KG1 (cell line): ENCODE measurements at regions not wholly inside any gene's neighbourhood (a gene's known extent, or its start where the extent isn't known, plus 50 kb on each side); places are given as distances from the start of the nearest gene placed in this dataset.
"Not testable (repeated sequence)": the region's sequence is repeated elsewhere in the genome, so short reads cannot be mapped to it uniquely, and the experiment has no call there.

Experiments used
- DNase-seq: peaks from one replicate; lab custom pipeline; 2025; lab: John Stamatoyannopoulos, UW

DNA sequence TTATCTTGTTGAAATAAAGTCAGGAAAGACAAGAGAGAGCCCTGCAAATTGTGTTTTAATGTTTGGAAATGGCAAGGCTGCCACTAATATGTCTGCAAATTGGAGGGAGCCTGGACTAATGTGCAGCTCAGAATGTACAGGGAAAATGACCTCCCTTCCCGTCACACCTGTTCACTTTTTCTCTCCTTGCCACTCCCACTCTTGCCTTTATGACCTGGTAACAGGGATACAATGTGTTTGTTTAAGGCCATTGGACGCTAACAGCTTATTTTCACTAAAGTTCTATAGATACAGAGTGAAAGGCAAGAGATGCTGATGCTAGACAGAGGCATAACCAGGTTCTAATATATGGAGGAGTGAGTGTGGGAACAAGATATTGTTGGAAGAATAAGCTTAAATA is 203.9 kb downstream of the RAB38 start:
- DNase-seq: no peak

DNA sequence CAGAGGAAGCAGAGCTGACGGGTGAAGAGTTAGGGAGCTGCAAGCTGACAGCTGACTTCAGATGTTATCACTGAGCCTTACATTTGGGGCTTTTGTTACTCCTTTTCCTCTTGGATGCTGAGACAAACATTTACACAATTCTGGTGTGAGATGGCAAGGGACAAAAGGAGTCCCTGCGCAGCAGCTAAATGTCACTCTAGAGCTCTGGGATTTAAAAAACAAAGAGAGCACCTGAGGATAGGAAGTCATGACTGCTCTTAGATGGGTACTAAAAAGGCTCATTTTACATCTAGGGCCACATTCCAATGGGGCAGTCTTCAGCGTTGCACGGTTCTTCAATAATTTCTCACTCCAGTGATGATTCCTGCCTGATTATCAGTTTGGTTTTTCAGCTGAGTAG is 204.5 kb downstream of the RAB38 start:
- DNase-seq: no peak

DNA sequence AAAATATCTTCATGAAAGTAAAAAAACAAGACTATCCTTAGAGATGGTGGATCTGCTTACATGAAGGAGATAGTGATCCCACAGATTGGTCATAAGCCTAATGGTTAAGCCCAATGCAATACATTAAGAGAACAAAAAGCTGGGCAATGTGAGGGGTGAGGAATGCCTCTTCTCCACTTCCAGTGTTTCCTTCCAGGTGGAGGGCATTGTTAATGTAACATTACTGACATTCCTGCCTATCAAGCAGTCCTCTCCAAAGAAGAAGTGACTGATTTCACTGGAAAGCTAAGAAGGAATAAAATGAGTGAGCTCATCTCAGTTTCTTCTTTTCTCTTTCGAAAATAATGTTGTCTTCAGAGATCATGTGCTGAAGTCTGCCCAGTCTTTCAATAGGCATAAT is 207.8 kb downstream of the RAB38 start:
- DNase-seq: no peak

DNA sequence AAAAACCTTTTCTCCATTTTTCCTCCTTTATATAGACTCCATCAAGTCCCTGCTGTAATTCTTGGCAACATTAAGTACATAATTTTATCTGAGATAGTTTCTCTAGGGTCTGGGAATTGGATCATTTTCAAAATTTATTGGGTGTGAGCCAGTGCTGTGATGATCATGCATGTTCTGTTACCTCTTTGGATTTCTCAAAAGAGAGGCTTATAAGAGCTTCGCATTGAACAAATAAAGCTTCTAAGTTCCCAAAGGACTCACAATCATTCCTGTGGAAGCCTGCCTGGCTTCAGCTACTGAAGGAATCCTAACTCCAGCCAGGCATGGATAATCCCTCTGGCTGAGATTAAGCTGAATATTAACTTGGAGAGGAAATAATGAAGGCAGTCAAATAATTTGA is 208.5 kb downstream of the RAB38 start:
- DNase-seq: no peak

DNA sequence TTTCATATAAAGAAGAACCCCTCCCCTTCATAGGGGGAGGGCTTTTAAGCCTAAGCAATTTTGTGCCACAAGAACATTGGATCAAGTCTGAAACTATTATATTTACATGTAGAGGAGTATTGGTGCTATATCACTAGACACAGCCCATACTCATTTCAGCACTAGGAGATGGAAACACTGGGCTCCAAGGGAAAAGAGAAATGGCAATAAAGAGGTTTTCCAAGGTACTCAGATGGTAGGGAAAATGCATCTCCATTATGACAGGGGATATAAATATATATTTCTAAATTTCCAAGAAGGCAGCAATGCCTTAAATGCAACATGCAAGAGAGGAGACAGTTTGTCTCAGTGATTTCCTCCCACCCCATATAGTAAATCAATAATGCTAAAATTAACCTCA is 209.0 kb downstream of the RAB38 start:
- no peak for DNase-seq

DNA sequence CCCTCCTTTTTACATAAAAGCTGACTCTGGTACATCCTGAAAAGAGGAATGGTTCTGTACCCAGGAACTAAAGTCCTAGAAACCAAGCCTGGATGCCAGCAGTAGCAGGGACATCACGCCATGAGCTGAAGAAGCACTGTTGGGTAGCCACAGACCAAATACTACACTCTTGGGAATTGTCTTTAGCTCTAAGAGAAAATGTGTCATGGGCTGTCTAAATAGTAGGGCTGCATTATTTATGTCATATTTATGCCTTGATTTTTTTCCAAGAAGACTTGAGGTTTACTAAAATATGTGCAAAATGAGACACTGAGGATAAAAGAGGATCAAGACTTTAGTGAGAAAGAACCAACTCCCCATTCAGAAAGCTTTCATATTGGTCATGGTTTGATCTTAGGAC is 213.6 kb downstream of the RAB38 start:
- no peak for DNase-seq

DNA sequence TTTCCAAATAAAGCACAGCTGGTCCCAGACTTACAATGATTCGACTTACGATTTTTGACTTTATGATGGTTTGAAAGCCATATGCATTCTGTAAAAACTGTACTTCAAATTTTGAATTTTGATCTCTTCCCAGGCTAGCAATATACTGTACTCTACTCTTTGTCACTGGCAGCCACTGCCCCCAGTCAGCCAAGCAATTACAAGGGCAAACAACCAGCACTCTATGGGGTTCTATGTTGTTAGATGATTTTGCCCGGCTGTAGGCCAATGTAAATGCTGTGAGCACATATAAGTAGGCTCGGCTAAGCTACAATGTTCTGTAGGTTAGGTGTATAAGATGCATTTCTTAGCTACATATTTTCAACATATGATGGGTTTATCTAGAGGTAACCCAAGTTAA is 217.3 kb downstream of the RAB38 start:
- DNase-seq: no peak

DNA sequence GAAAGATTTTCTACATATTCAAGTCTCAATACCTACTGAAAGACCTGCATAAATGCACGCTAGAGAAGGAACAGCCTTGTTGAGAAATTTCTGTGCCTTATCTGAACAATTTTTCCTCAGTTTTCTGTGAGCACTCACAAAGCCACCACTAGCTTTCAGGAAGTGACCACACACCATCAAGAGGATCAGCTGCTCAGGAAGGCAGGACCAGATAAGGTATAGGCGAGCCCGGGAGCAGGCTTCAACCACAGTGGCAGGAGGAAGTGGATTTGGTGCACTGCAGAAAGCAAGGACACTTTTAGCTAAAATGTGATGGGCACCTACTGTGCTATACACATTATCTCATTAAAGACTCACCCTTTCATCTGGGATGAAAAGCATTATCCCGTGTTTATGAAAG is 220.8 kb downstream of the RAB38 start:
- DNase-seq: no peak

DNA sequence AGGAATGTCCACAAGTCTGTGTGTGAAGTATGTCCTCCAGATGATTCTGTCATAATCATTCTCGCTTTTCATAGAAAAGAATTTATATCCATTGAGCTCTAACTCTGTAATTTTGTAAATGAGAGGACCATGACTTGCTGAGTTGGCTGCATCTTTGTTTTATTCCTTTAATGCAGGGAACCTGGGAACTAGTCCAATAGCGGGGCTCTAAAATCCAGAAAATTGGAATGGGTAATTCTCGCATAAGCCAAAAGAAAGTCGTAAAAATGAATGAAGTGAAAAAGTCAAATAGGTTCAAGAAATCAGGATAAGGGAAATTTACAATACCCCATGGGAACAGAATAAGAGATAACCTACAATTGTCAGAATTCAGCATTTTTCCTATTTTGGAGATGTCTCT is 232.5 kb downstream of the RAB38 start:
- no peak for DNase-seq

DNA sequence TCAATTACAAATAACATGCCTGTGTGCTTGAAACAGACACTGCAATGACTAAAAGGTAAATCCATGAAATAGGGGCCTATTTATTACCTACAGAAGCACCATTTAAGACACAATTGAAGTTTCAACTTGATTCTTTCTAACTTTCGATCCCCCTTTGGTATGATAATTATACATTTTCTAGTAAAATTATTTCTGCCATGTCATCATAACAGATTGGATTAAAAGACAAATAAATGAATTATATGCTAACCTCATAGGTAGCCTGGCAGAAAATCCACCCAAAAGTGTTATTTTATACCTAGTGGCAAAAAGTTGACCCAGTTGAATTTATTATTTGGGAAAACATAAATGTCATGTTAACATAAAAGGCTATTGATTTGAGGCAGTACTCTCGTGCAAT is 241.1 kb downstream of the RAB38 start:
- no peak for DNase-seq

DNA sequence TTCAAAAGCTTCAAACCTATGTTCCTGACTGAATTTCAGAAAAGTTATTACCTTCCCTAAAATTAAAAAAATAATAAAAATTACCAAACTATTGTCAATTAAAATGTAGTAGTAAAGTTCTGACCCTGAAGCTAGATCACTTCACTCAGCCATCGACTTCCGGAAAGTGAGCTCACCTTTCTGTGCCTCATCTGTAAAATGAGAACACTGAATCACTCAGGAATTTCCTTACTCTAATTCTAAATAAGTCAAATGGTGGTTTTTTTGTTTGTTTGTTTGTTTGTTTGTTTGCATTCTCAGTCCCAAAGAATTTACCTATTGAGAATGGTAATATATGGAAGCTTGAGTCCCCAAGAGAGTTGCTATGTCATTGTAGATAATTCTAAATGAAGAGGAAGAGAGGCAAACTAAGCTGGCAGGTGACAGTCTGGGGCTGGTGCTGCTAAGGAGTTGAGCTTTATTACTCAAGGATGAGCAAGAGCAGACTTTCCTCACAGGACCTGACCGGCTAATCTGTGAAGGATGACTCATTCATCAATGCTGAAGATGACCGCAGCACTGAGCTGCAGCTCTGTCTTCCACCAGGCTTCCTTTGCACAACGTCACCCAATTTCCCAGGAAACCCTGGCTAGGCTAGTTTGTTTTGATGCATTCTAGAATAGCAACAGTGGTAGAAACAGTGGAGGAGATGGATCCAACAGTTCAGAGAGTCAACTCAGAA is 248.8 kb downstream of the RAB38 start:
- no peak for DNase-seq

DNA sequence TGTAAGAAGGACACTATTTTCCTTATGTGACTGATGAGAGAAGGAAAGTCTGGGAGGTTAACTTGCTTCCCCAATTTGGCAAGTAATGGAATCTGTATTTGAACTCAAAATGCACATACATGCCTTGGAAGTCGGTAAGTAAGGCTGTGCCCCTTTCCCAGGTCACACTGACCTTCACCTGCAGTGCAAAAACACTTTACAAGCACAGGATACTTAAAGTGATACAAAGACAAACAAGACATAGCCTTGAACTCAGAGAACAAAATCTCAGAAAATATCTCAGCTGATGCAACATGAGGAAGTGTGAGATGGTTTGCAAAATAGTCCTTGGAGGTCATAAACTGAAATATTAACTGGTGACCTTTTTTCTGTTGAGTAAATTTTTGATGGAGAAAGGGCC is 251.1 kb downstream of the RAB38 start:
- DNase-seq: no peak

DNA sequence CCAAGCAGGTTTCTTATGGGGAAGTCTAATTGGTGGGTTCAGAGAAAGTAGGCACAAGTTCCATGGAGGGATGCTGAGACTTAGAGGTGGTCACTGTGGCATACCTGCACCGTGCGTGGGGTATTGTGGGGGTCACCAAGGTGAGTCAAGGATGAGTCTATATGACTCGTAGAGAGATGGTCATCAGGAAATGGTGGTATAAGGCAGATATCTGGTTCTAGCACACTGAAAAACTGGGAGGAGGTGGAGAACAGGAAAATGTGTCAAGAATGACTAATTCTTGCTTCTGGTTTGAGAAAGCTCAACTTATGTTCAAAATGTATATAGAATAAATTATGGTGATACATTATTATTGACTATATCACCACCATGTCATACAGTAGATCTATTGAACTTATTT is 258.1 kb downstream of the RAB38 start:
- DNase-seq: no peak

DNA sequence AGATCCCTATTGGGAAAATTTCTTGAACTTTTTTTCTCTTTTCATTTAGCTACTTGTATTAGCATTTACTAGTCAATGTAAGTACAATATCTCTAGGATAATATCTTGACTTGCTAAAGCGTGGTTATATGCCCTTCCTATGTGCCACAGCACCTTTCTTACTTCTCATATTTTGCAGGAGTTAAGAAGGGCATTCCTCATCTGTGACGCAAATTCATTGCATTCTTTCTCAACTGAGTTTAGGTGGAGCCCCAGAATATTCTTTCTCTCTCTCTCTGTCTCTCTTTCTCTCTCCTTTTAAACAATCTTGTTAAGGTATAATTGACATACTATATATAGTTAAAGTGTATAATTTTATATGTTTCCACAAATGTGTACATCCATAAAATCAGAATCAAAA is 266.1 kb downstream of the RAB38 start:
- no peak for DNase-seq

DNA sequence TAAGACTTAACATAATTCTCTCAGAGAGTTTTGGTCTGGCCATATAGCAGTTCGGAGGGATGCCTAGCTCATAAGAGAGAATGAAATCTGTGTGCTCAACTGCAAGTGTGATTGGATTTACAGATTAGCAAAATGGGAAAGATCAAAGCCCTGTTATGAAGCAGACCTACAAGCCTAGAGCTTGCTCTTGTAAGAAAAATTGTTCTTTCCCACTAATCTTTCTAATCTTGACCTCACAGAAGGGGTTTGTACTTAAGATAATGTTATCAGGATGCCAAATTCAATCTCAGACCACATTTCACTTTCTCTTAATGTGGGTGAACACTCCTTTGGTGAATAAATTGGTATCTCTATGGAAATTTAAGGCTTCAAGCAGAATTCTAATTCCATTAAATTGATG is 267.2 kb downstream of the RAB38 start:
- no peak for DNase-seq

DNA sequence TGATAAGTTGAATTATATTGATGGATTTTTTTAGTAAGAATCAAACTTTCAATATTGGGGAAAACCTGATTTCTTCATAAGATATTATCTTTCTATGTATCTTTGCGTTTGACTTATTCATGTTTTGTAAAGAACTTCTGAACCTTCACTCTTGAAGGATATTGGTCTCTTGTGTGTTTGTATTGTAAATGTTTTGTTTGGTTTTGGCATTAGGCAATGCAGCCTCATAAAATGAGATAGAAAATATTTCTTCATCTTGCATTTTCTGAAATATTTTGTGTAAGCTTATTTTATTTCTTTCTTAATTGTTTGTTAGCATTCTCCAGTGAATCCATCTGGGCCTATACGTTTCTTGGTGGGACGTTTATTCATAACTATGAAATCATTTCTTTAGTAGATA is 271.9 kb downstream of the RAB38 start:
- DNase-seq: no peak

DNA sequence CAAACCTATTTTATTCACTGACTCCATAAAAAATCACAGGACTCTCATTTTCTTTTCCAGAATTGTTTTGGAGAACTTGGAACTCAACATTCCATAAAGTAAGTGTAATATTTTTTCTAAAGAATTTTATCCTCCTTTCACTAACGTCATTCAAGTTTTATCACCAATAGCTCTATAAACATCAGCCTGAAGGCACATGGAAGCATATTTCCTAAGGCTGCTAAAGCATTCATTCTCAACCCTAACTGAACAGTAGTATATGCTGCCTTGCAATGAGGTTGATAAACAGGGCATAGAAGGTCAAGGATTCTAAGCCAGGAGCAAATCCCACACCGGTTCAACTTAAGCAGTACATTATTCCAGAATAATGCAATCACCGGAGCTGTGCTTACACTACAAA is 273.9 kb downstream of the RAB38 start:
- no peak for DNase-seq

DNA sequence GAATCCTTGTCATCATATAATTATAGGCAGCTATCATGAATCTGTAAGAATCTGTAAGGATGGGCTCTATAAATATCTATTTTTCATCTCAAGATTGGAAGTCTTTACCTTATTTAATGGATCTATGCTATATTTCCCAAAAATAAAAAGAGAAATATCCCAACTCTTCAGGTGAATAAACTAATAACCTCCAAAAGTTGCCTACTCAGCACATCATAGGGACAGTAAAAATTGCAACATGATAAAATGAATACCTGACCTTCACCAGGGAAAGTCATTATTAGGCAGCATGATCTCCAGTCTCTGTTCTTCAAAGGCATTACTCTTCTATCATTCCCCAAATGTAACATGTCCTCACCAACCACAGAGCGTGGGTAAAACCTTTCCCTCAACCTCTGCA is 277.3 kb downstream of the RAB38 start:
- DNase-seq: no peak

DNA sequence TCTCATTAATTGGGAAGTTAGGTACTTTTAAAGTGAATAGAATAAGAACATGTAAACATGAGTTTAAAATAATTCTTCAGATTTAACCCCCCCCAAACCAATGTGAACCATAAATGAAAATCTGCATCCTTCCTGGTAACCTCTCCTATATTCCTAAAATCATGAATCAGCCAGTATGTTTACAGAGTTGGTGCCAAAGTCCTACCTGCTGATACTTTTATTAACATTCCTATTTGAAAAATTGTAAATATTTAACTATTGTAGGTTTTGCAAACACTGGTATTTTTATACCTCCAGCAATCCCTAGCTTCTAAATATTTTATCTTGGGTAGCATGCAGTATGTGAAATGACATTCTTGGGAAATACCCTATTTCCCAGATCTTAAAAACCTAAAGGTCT is 278.2 kb downstream of the RAB38 start:
- no peak for DNase-seq

DNA sequence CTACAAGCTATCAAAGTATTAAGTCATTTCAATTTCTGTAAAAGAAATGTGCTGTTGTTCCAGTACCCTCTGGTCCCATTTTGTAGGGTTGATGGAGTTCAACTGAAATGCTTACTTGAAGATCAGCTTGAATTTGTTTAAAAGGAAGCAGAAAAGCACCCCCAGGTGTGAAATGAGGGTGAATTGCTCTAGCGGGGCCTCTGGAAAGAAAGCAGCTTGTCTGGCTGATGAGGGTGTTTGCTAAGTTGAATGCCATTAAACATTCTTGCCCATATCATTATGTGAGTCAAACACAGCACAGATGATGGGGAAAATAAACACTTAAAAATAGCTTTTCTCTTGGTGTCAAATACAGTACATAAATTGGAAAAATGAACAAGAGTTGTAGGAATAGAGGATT is 280.3 kb downstream of the RAB38 start:
- DNase-seq: no peak

DNA sequence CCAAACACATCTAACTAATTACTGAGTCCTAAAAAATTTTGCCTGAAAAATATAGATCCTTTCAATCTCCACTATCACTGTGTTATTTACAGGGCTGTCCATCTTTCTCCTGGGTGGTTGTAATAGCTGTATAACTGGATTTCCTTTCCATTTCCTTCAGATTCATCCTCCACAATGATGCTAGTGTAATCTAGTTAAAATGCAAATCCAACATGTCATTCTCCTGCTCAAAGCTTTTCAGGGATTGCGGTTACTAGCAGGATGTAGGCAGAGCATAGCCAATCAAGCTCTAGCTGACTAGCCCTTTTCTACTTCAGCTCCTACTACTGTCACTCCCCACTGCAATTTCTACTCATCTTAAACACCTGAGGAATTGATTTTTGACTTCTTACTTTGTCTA is 283.0 kb downstream of the RAB38 start:
- no peak for DNase-seq

DNA sequence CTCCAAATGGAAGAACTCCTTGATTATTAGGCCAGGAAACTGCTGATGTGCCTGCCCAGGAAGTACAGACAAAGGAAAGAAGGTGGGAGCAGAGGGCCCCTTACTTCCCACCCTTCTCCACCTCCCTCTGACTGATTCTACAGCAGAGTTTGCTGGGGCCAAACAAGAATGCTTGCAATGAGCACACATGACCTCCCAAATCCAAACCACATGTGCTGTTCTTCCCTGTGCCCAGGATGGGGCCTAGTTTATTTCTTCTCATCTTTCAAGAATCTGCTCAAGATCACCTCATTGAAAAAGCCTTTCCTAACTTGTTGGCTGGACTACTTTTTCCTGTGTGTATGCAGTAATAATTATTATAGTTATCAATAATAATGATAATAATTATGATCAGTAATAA is 286.1 kb downstream of the RAB38 start:
- no peak for DNase-seq

DNA sequence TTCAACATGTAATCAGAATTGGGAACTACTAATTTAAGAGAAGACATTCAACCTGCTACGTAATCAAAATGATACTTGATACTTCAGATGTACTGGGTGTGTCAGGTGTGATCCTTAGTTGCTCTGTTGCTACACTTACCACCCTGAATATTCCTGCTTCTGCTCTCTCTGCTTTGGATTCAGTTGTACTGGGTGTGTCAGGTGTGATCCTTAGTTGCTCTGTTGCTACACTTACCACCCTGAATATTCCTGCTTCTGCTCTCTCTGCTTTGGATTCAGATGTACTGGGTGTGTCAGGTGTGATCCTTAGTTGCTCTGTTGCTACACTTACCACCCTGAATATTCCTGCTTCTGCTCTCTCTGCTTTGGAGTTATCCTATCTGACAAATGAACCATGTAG is 290.2 kb downstream of the RAB38 start:
- DNase-seq: not testable (repeated sequence)

DNA sequence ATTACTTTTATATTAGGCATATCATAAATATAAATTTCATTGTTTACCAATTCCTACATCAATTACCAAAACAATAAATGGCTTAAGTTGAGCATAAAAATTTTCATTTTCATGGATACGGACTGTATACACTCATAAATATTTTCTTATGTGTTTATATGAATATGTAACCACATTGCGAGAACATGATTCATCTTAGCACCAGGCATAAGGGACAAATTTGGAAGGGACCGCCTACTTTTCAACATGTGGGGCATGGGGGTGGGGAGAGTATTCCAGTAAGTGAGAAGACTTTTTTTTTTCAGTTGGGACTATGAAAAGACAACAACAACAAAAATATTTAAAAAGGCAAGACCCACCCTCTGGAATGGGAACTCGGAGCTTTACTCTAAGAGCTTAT is 296.1 kb downstream of the RAB38 start:
- DNase-seq: no peak

DNA sequence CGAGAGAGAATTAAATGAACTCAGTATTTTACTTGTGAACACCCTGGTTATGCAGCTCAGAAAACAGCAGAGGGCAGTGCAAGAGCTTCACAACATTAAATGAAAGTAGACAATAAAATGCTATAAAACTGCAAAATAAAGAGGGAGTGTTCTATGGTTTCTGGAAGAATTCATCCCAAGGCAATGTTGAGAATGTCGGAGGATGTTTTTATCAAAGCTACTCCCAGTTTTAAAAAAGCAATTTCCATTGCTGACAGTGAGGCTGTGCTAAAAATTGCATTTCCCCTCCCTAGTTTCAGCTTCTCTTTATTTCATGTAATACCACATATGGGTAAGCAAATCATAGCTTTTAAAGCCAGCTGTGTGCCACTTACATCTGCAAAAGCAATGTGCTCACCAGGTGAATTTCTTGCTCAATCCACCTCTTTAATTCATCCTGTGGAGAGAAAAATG is 296.8 kb downstream of the RAB38 start:
- DNase-seq: no peak
